Esophagus squamous epithelium (tissue), 5 donors: ENCODE measurements at regions not wholly inside any gene's neighbourhood (a gene's known extent, or its start where the extent isn't known, plus 50 kb on each side); places are given as distances from the start of the nearest gene placed in this dataset.

ENCODE experiments used
- DNase-seq: peaks from one replicate; lab custom pipeline; 2025; lab: John Stamatoyannopoulos, UW
- H3K27ac ChIP-seq, 4 donors: fragments of 200-600 bp; sonication (generic); one replicate each; pipeline ENCODE4 v1.5.1; 2016 to 2019; ENCODE audit warnings: mild to moderate bottlenecking in 1 of 4
- H3K27me3 ChIP-seq, 4 donors: fragments of 200-600 bp; sonication (generic); 1 replicate in 3 of 4; 2 replicates in 1 of 4; pipeline versions ENCODE4 v1.5.1 to v1.6.0; 2017 to 2021; ENCODE audit warnings: antibody characterized with exemption in 1 of 4
- H3K36me3 ChIP-seq, 3 donors: fragments of 200-600 bp; sonication (generic); one replicate each; pipeline ENCODE4 v1.5.1; 2016 to 2019
- H3K4me1 ChIP-seq, 3 donors: fragments of 200-600 bp; sonication (generic); one replicate each; pipeline ENCODE4 v1.5.1; 2017 to 2019
- H3K4me3 ChIP-seq, 4 donors: fragments of 200-600 bp; sonication (generic); 1 replicate in 3 of 4; 2 replicates in 1 of 4; pipeline ENCODE4 v1.5.1; 2016 to 2019; ENCODE audit warnings: mild to moderate bottlenecking in 2 of 4, moderate library complexity in 1 of 4
- H3K9me3 ChIP-seq, 3 donors: fragments of 200-600 bp; sonication (generic); one replicate each; pipeline ENCODE4 v1.5.1; 2016 to 2019
- CTCF ChIP-seq, 6 experiments: fragments of 450-650 bp in 4 of 6; fragments of 200-600 bp in 2 of 6; sonication (generic) in 2 of 6; IDR thresholded peaks; one replicate each; pipeline ENCODE4 v1.5.1; 2016 to 2019; ENCODE audit warnings: antibody characterized with exemption in 6 of 6, mild to moderate bottlenecking in 4 of 6, moderate library complexity in 4 of 6
- POLR2A ChIP-seq, 4 donors: fragments of 450-650 bp; IDR thresholded peaks; one replicate each; pipeline ENCODE4 v1.6.1; 2017; ENCODE audit warnings: antibody characterized with exemption in 4 of 4, mild to moderate bottlenecking in 4 of 4, moderate library complexity in 3 of 4
- WGBS, 2 donors: methylation state at CpG; one replicate each; pipeline ENCODE4 v1.1.5; 2018; 5-methylcytosine and 5-hydroxymethylcytosine counted together
- intact Hi-C: fragments of 100-400 bp; cut with DNase I; formaldehyde crosslinking; loops from one replicate; pipeline ENCODE4 v1.15.0; 2022
- donor health status: DM: yes; HTN: yes; CAD: no.

DNA sequence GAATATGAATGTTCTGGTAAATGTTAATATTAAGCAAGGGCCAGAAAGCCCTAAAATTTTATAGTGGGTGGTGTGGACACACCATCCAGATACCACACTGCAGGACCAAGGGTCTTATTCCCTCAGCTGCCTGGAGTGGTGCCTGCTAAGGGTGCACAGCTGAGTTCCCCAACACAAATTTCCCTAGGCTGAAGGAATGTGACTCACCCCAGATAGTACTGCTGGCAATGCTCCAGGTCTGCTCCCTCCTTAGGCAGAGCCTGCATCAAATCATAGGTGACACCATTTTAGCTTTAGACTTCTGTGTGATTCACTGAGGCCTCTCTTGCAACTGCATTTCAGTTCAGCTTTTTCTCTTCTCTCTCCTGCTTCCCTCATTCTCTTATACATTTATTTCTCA, 321.1 kb downstream of the SATB2 start:
- H3K27me3 ChIP-seq: no peaks in the 10 kb centered on the region
- no peaks in the 10 kb centered on the region for H3K36me3 ChIP-seq
- no peak overlapping the region for H3K27ac ChIP-seq

GRCh38 chr2:199136242-199136641, 321.5 kb downstream of the SATB2 start:
- Histone ChIP-seq H3K27me3 (no peaks in the 10 kb centered on the region), H3K4me3 (no peak overlapping the region), H3K4me1 (no peaks in the 10 kb centered on the region), H3K9me3 (no peaks in the 10 kb centered on the region), H3K36me3 (no peaks in the 10 kb centered on the region), H3K27ac (no peak overlapping the region)
- intact Hi-C loops: no loop called here
- no peak for DNase-seq
- WGBS, 2 donors: 74 to 83% methylated on average over 4 of the region's 4 CpGs
- no peak for TF ChIP-seq CTCF (IDR thresholded peaks at IDR 0.05)
- no peak for TF ChIP-seq POLR2A (IDR thresholded peaks at IDR 0.05)

More for the DNA sequence above, 321.1 kb downstream of the SATB2 start:
- no peak for DNase-seq
- no peak overlapping the region for H3K4me3 ChIP-seq
- TF ChIP-seq CTCF (IDR thresholded peaks at IDR 0.05) (no peak), POLR2A (IDR thresholded peaks at IDR 0.05) (no peak)
- intact Hi-C loops: no loop called here
- no peaks in the 10 kb centered on the region for H3K4me1 ChIP-seq
- H3K9me3 ChIP-seq: no peaks in the 10 kb centered on the region

DNA sequence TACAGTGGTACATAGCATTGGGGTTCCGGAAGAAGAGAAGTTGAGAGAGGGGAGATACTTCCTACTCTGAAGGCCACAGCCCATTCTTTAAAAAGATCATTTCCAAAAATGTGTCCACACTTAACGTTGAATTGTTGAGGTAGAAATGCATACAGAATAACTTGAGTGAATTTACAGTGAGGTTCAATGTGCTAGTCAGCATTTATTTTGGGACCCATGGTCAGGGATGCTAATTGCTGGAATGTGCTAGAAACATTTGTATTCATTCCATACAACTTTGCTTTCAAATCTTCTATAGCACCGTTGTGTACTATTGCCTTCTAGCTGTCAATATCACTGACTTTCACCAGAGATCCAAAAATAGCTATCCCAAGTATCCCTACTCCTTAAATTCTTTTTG, 325.9 kb downstream of the SATB2 start:
- Histone ChIP-seq H3K36me3 (no peaks in the 10 kb centered on the region), H3K9me3 (no peaks in the 10 kb centered on the region), H3K27me3 (no peaks in the 10 kb centered on the region), H3K27ac (no peak overlapping the region), H3K4me1 (no peaks in the 10 kb centered on the region), H3K4me3 (no peak overlapping the region)
- no peak for TF ChIP-seq POLR2A (IDR thresholded peaks at IDR 0.05)
- no peak for TF ChIP-seq CTCF (IDR thresholded peaks at IDR 0.05)
- intact Hi-C loops: no loop called here
- WGBS, 2 donors: 42 to 55% methylated on average over 3 of the region's 3 CpGs
- DNase-seq: no peak

- TF ChIP-seq POLR2A (IDR thresholded peaks at IDR 0.05) (no peak), CTCF (IDR thresholded peaks at IDR 0.05) (no peak)
- Histone ChIP-seq H3K4me1 (no peaks in the 10 kb centered on the region), H3K36me3 (no peaks in the 10 kb centered on the region), H3K4me3 (no peak overlapping the region), H3K9me3 (no peaks in the 10 kb centered on the region), H3K27ac (no peak overlapping the region), H3K27me3 (no peaks in the 10 kb centered on the region)
- no peak for DNase-seq
- intact Hi-C loops: no loop called here
- WGBS, 2 donors: 46 to 53% methylated on average over 5 of the region's 5 CpGs
Measured at GRCh38 chr2:199131136-199131655, 326.5 kb downstream of the SATB2 start.

GRCh38 chr2:199130501-199130900, 327.2 kb downstream of the SATB2 start:
- WGBS, 2 donors: 29 to 43% methylated on average over 3 of the region's 3 CpGs
- no peak for DNase-seq
- H3K4me3 ChIP-seq: no peak overlapping the region
- no peaks in the 10 kb centered on the region for H3K4me1 ChIP-seq
- no peaks in the 10 kb centered on the region for H3K36me3 ChIP-seq
- intact Hi-C loops: no loop called here
- no peaks in the 10 kb centered on the region for H3K27me3 ChIP-seq
- no peak overlapping the region for H3K27ac ChIP-seq
- TF ChIP-seq POLR2A (IDR thresholded peaks at IDR 0.05) (no peak), CTCF (IDR thresholded peaks at IDR 0.05) (no peak)
- no peaks in the 10 kb centered on the region for H3K9me3 ChIP-seq
